CD4-positive, CD25-positive, alpha-beta regulatory T cell (primary cell): ENCODE measurements at regions not wholly inside any gene's neighbourhood (a gene's known extent, or its start where the extent isn't known, plus 50 kb on each side); places are given as distances from the start of the nearest gene placed in this dataset.

Source experiments
- ATAC-seq, 2 donors: fragments of 150-1000 bp; cut with Tn5 transposase; one replicate each; pipeline ENCODE4 v1.10.0; 2021; ENCODE audit warnings: low read depth in 2 of 2, moderate number of reproducible peaks in 2 of 2, moderate library complexity in 1 of 2
- DNase-seq, 3 donors: peaks; one replicate each; pipeline versions ENCODE4 v3.0.0 to v3.0.0-alpha.2; 2012 to 2022; ENCODE audit warnings: mixed read lengths in 1 of 3
- H3K27ac ChIP-seq: one replicate; pipeline ENCODE4 v1.7.0; 2013; ENCODE audit warnings: mild to moderate bottlenecking, low read length; ENCODE audit not compliant: insufficient read depth, poor library complexity, severe bottlenecking
- H3K27me3 ChIP-seq: one replicate; pipeline ENCODE4 v1.7.0; 2013; ENCODE audit warnings: low read length; ENCODE audit not compliant: control insufficient read depth, insufficient read depth
- H3K36me3 ChIP-seq: one replicate; pipeline ENCODE4 v1.7.0; 2013; ENCODE audit warnings: mild to moderate bottlenecking, low read length, moderate library complexity; ENCODE audit not compliant: control insufficient read depth, insufficient read depth
- H3K4me1 ChIP-seq: 2 replicates; pipeline ENCODE4 v1.7.0; 2013; ENCODE audit warnings: mild to moderate bottlenecking, low read length; ENCODE audit not compliant: insufficient read depth, control insufficient read depth, poor library complexity, severe bottlenecking
- H3K4me3 ChIP-seq: one replicate; pipeline ENCODE4 v1.7.0; 2013; ENCODE audit warnings: low read depth, mild to moderate bottlenecking, low read length, moderate library complexity
- H3K9me3 ChIP-seq, 2 experiments: 1 replicate in 1 of 2; 2 replicates in 1 of 2; pipeline ENCODE4 v1.7.0; 2013; ENCODE audit warnings: low read length in 2 of 2, mild to moderate bottlenecking in 1 of 2, moderate library complexity in 1 of 2; ENCODE audit not compliant: control insufficient read depth in 2 of 2
- H3K27ac Mint-ChIP-seq, 3 donors: one replicate each; pipeline ENCODE4 v1.8.0; 2020 to 2022; ENCODE audit warnings: mild to moderate bottlenecking in 3 of 3, mixed read lengths in 3 of 3, moderate library complexity in 2 of 3
- H3K27me3 Mint-ChIP-seq: one replicate; pipeline ENCODE4 v1.8.0; 2022; ENCODE audit warnings: mild to moderate bottlenecking, mixed read lengths
- H3K36me3 Mint-ChIP-seq: one replicate; pipeline ENCODE4 v1.8.0; 2020; ENCODE audit warnings: mixed read lengths
- H3K4me1 Mint-ChIP-seq, 4 donors: one replicate each; pipeline ENCODE4 v1.8.0; 2020 to 2022; ENCODE audit warnings: mixed read lengths in 4 of 4, mild to moderate bottlenecking in 1 of 4
- H3K4me3 Mint-ChIP-seq, 4 donors: one replicate each; pipeline ENCODE4 v1.8.0; 2020 to 2022; ENCODE audit warnings: mild to moderate bottlenecking in 4 of 4, mixed read lengths in 4 of 4, moderate library complexity in 3 of 4
- H3K9me3 Mint-ChIP-seq, 7 donors: one replicate each; pipeline ENCODE4 v1.8.0; 2020 to 2022; ENCODE audit warnings: mixed read lengths in 7 of 7, mild to moderate bottlenecking in 3 of 7, moderate library complexity in 2 of 7

DNA sequence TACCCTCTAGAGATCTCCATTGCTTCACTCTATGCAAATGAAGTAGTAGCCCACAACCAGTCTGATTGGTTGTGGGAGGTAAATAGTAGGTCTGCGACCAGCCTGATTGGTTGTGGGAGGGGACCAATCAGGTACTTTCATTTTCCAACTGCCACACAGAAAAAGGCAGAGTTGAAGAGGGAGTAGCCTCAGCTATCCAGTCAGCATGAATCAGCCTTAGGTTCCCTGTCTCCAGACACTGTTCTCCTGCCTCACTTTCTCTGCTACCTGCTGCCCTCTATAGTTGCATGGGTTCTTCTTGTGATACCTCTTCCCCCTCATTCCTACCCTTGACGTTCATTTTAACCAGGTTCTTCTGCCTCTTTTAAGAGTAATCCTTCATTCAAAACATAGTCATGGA, 114.5 kb upstream of the LYZL1 start:
- Mint-ChIP-seq H3K27ac (no peak overlapping the region), H3K4me1 (no peaks in the 10 kb centered on the region), H3K9me3 (peaks cover 0 to 20% (median 5%) of the 10 kb centered on the region in 7 donors), H3K27me3 (no peaks in the 10 kb centered on the region), H3K36me3 (no peaks in the 10 kb centered on the region), H3K4me3 (no peak overlapping the region)
- ATAC-seq (no peak), DNase-seq (no peak)
- Histone ChIP-seq H3K36me3 (no peaks in the 10 kb centered on the region), H3K27ac (no peak overlapping the region), H3K4me3 (no peak overlapping the region), H3K4me1 (no peaks in the 10 kb centered on the region), H3K27me3 (peaks cover 1% of the 10 kb centered on the region), H3K9me3 (peaks cover 0 to 3% of the 10 kb centered on the region in 2 experiments)

DNA sequence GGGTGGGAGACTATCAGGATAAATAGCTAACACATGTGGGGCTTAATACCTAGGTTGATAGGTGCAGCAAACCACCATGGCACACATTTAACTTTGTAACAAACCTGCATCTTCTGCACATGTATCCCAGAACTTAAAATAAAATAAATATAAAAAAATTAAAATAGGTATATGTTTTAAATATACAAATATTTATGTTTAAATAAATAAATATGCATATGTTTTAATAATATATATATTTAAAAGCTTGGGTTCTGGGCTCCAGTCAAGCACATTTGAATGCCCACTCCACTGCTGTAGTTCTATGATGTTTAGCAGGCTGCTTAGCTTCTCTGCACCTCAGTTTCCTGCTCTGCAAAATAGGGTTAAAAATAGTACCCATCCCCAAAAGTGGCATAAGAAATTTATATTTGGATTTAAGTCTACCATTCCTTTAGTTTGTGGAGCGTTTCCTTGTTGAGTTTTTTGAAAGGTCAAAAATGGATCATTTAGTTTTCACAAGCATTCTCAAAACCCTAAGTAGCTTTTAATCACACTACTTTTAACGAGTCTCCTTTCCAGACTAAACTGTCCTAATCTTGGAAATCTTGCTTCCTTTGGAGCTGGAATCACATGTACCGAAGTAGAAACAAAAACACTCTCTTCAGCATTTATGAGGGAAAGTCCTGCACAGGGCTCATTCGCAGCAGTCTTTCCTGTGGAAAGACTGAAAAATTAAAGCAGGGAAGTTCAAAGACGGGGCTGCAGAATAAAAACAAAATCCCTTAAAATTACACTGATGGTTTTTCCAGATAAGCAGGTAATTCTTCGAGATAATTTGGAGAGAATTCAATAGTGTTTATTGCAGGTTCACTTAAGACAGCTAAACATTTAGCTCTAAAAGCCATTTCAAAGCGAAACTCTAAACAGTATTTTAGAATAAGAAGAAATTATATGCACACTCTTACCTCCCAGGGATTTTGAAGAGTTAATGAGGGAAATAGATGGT, 111.7 kb upstream of the LYZL1 start:
- Mint-ChIP-seq H3K27me3 (peaks cover 5% of the 10 kb centered on the region), H3K36me3 (no peaks in the 10 kb centered on the region), H3K4me3 (no peak overlapping the region), H3K9me3 (peaks cover 0 to 6% (median 2%) of the 10 kb centered on the region in 7 donors), H3K27ac (no peak overlapping the region), H3K4me1 (no peaks in the 10 kb centered on the region)
- Histone ChIP-seq H3K27me3 (peaks cover 1% of the 10 kb centered on the region), H3K9me3 (no peaks in the 10 kb centered on the region), H3K4me1 (no peaks in the 10 kb centered on the region), H3K4me3 (no peak overlapping the region), H3K27ac (no peak overlapping the region), H3K36me3 (no peaks in the 10 kb centered on the region)
- DNase-seq (no peak), ATAC-seq (no peak)

DNA sequence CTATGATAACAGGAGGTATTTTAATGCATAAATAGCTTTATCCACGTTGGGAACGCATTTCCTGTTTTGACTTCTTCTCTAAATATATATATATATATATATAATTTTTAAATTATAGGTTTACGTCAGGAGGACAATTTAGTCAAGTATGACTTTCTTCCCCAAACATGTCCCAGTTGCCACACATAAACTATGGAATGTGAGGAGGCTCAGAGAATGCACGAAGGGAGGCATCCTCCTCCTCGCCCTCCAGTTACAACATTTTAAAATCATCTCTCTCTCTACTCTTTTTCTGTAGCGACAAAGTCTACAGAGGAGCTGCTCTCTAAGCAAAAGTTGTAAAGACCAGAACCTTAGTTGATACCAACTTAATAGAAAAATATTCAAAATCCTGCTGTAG, 106.9 kb upstream of the LYZL1 start:
- no peaks in the 10 kb centered on the region for H3K27me3 ChIP-seq
- Mint-ChIP-seq H3K27ac (no peak overlapping the region), H3K27me3 (peaks cover 5% of the 10 kb centered on the region), H3K36me3 (no peaks in the 10 kb centered on the region), H3K4me3 (no peak overlapping the region), H3K9me3 (peaks cover 0 to 2% (median 0%) of the 10 kb centered on the region in 7 donors), H3K4me1 (no peaks in the 10 kb centered on the region)
- no peak overlapping the region for H3K4me3 ChIP-seq
- no peak for ATAC-seq
- H3K27ac ChIP-seq: no peak overlapping the region
- H3K9me3 ChIP-seq: no peaks in the 10 kb centered on the region
- no peaks in the 10 kb centered on the region for H3K4me1 ChIP-seq
- H3K36me3 ChIP-seq: no peaks in the 10 kb centered on the region
- no peak for DNase-seq

DNA sequence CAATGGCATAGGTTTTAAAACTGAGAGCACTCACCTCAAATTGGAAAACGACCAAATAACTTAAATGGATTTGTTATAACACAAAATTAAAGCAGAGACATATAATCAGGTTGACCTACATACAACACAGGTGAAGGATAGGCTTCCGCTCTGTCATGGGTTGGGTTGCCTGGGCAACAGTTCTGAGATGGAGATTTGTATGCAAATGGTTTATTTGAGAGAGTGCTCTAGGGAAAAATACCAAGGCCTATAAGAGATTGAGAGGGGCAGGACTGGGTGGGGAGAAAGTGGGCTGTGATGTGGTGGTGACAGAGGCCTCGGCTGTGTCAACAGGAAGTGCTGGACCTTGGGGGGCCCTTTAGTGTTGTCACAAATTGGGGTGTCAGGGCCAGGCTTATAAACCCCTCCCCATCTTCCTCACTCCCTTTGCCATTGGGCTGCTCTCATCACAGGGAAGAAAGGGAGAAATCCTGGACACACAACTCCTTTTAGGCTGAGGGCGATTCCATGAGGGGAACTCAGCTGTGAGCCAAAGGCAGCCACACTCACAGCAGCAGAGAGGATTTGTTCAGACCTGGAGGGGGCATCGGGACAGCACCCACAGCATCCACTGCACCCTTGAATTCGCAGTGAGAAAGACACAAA, 105.4 kb upstream of the LYZL1 start:
- Mint-ChIP-seq H3K27me3 (peaks cover 5% of the 10 kb centered on the region), H3K4me1 (no peaks in the 10 kb centered on the region), H3K27ac (no peak overlapping the region)

DNA sequence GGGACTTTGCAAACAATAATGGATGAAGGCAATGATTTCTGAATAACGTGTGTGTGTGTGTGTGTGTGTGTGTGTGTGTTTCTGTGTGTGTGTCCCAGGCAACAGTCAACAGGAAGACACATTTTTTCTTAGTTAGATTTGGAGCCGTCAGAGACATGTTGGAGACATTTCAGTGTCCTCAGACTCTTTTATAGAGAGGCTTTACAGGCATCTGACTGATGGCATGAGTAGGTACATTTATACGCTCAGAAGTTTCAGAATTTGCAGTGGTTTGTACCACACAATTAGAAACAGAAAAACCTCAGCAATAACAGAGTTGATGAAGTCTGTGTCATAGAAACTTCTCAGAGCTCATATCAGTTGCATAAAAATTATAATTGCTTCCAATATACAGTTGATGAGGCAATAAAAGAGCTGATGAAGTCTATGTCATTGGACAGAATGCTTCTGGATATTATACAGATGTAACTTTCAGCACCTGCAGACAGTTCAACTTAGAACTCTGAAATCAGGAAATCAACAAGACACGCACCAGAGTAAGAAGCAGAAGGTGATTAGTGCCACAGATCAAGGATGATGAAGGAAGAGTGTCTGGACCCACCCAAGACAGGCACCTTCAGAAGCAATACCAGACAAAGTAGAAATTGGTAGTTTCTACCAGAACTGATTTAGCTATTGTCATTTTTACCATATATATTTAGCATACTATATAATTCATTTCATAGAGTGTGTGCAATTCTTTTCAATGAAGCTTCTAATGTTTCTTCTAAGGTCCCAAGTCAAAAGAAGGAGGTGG, 104.5 kb upstream of the LYZL1 start:
- H3K27ac Mint-ChIP-seq: no peak overlapping the region
- no peak overlapping the region for H3K4me3 Mint-ChIP-seq
- H3K27me3 Mint-ChIP-seq: peaks cover 5% of the 10 kb centered on the region
- H3K4me1 Mint-ChIP-seq: no peaks in the 10 kb centered on the region
- no peak for ATAC-seq
- Histone ChIP-seq H3K9me3 (no peaks in the 10 kb centered on the region), H3K27ac (no peak overlapping the region), H3K36me3 (no peaks in the 10 kb centered on the region), H3K4me1 (no peaks in the 10 kb centered on the region), H3K27me3 (no peaks in the 10 kb centered on the region), H3K4me3 (no peak overlapping the region)
- H3K36me3 Mint-ChIP-seq: no peaks in the 10 kb centered on the region
- no peaks in the 10 kb centered on the region for H3K9me3 Mint-ChIP-seq
- DNase-seq: no peak

More for the DNA sequence above, 105.4 kb upstream of the LYZL1 start:
- H3K4me3 ChIP-seq: no peak overlapping the region
- Mint-ChIP-seq H3K9me3 (peaks cover 0 to under 1% (median 0%) of the 10 kb centered on the region in 7 donors), H3K4me3 (no peak overlapping the region), H3K36me3 (no peaks in the 10 kb centered on the region)
- DNase-seq: no peak
- no peaks in the 10 kb centered on the region for H3K4me1 ChIP-seq
- no peaks in the 10 kb centered on the region for H3K36me3 ChIP-seq
- no peaks in the 10 kb centered on the region for H3K9me3 ChIP-seq
- no peaks in the 10 kb centered on the region for H3K27me3 ChIP-seq
- no peak for ATAC-seq
- no peak overlapping the region for H3K27ac ChIP-seq

DNA sequence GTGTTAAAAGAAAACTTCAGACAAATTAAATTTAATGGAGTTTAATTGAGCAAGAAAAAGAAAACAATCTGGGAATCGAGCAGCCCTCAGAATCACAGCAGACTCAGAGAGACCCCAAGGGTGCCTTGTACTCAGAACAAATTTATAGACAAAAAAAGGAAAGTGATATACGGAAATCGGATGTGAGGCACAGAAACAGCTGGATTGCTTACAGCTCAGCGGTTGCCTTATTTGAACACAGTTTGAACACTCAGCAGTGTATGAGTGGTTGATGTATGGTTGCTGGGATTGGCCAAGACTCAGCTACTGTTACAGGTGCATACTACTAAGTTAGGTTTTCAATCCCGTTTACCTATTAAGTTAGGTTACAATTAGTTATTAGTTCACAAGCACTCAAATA, 103.8 kb upstream of the LYZL1 start:
- no peak overlapping the region for H3K4me3 ChIP-seq
- Mint-ChIP-seq H3K4me1 (no peaks in the 10 kb centered on the region), H3K27me3 (peaks cover 5% of the 10 kb centered on the region), H3K9me3 (no peaks in the 10 kb centered on the region), H3K4me3 (no peak overlapping the region), H3K27ac (no peak overlapping the region), H3K36me3 (no peaks in the 10 kb centered on the region)
- ATAC-seq (no peak), DNase-seq (no peak)
- no peaks in the 10 kb centered on the region for H3K36me3 ChIP-seq
- no peak overlapping the region for H3K27ac ChIP-seq
- no peaks in the 10 kb centered on the region for H3K9me3 ChIP-seq
- H3K4me1 ChIP-seq: no peaks in the 10 kb centered on the region
- no peaks in the 10 kb centered on the region for H3K27me3 ChIP-seq

DNA sequence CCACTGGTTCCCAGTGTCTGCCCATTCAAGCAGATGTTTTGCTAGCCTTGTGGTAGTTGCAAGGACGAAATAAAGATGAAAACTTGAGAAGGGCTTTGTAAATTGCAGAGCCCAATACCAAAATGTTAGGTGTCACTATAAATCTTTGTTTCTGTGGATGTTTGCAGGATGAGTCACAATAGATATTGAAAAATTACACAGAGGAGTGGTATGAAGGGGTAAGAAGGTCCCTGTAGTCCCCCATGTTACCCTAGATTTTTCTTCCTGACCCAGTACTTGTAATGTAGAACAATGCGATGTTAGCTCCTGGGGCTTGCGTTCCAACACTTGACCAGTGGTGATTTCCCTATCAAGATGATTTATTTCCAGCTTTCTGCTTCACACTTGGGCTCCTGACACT, 102.6 kb upstream of the LYZL1 start:
- Histone ChIP-seq H3K4me3 (no peak overlapping the region), H3K27ac (no peak overlapping the region), H3K36me3 (no peaks in the 10 kb centered on the region), H3K4me1 (no peaks in the 10 kb centered on the region), H3K9me3 (no peaks in the 10 kb centered on the region), H3K27me3 (no peaks in the 10 kb centered on the region)
- H3K4me1 Mint-ChIP-seq: no peaks in the 10 kb centered on the region
- H3K36me3 Mint-ChIP-seq: no peaks in the 10 kb centered on the region
- DNase-seq (no peak), ATAC-seq (no peak)
- H3K27me3 Mint-ChIP-seq: no peaks in the 10 kb centered on the region
- H3K9me3 Mint-ChIP-seq: no peaks in the 10 kb centered on the region
- H3K4me3 Mint-ChIP-seq: no peak overlapping the region
- no peak overlapping the region for H3K27ac Mint-ChIP-seq
